Forelimb muscle (tissue), 1 donor: ENCODE measurements at regions not wholly inside any gene's neighbourhood (a gene's known extent, or its start where the extent isn't known, plus 50 kb on each side); places are given as distances from the start of the nearest gene placed in this dataset.

ENCODE experiments used
- DNase-seq: peaks from one replicate; pipeline ENCODE4 v3.0.0-alpha.2; 2013; ENCODE audit warnings: low read depth

DNA sequence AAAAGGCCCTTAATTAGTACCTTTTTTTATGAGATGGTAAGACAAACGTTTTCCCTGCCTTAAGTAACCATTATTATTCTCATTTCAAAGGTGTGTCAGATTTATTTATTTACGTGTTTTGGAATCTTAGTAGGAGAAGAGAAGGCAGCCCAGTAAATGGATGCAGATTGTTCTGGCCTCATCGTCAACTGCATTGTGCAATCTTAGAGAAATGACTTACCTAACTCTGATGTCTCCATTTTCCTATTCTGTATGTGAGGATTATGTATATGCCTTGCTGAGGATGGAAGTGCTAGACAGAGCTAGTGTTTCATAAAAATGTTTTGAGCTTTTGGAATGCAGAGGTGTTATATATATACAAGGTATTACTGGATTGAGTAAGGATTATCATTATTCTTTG, 97.0 kb upstream of the JAG1 start:
- no peak for DNase-seq

DNA sequence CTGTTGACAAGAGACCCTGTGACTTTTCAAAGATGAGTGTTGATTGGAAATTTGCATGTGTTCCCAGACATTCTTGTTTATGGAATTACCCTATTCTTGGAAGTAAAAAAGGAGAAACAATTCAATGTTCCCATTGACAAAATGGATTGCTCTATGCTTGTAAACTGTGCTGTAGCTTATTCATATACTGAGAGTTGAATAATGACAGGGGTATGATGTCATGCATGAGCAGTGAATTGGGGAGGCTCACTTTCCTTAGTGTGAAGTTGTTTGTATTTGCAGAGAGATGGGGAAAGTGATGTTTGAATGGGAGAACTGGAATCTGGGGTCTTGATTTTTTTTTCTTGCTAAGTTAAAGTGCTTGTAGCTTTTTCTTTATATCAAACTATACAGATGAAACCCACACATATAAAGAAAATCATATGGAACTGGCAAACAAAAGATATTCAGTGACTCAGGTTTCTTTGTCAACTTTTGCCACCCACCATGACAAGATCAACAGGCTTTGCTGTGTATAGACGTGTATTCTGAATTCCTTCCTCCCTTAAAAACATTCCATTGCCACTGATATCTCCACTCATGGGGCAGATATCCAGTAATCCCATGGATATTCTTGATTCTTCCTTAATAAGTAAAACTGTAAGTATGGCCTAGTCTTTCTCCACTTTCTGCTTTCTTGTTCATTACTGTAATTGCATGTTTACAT, 97.8 kb upstream of the JAG1 start:
- DNase-seq: no peak

DNA sequence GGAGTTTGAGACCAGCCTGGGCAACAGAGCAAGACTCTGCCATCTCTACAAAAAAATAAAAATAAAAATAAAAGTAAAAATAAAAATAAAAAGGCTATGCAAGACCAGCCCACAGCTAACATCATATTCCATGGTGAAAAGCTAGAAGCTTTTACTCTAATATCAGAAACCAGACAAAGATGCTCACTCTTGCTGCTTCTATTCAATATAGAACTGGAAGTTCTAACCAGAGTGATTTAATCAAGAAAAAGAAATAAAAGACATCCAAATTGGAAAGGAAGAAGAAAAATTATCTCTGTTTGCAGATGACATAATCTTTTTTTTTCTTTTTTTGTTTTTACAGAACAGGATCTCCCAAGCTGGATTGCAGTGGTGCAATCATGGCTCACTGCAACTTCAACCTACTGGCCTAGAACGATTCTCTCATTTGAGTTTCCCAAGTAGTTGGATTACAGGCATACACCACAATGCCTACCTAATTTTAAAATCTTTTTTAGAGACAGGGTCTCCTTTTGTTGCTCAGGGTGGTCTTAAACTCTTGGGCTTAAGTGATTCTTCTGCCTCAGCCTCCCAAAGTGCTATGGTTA, 100.7 kb upstream of the JAG1 start:
- DNase-seq: no peak

DNA sequence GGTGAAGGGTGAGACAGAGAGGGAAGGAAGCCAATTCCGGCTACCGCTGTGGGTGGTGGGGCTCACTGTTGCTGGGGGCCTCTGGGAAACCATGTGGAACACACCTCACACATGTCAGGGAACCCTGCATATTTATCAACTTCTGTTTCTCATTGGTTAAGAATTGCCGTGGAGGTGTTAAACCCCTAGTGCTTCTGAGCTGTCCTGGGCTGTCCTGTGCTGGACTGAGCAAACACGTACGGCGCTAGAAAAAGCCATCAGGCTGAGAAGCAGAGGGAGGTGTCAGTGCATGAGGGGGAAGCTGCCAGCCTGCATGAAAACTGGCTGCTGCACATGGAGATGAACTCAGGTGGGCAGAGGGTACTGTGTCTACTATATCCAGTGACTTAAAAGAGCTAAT, 103.9 kb upstream of the JAG1 start:
- no peak for DNase-seq

DNA sequence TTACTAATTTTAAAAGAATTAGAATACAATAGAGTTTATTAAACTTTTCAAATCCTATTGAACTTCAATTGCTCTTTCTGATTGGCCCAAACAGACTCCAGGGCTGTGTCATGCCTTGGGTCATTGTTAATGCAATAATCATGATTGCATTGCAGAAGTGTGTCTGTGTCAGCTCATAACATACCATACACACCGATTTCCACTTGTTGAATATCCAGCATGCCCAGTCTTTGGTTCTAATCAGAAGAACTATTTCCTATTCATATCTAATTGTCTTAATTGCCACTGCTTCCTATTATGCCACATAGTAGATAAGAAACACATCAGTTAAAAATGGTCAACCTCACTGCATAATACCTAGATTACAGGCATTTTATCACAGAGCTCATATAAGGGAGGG, 106.1 kb upstream of the JAG1 start:
- DNase-seq: no peak

DNA sequence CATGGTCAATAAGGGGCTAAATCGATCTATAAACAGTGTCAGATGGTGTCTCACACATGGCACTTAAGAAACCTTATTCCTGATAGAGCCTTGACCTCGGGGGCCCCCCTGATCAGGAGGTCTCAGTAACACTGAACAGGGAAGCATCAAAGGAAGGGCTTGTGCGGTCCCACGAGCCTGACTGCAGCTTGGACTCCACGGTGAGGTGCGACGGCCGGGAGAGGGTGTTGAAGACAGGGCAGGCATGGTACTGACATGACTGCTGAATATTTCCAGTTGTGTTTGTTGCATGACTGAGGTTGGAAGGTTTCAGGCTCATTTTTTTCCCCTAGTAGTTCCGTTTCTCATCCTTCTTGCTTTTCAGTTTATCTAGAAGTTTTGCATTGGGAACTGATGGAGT, 107.1 kb upstream of the JAG1 start:
- no peak for DNase-seq

DNA sequence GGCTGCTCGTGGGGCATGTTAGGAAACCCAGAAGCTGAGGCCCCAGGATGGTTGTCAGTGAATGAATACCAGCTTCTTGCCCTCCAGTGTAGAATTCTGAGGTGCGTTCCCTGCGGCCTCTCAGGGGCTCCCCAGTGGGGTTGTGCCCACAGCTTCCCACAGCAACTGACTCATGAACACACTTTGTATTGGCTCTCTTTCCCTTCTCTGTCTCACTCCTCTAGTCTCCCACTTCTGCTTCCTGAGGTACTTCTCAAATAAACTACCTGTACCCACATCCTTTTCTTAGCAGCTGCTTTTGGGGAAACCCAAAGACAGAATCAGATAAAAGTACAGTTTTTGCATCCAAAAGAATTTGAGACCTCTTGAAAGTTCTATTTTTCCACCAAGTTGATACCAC, 107.7 kb upstream of the JAG1 start:
- no peak for DNase-seq

DNA sequence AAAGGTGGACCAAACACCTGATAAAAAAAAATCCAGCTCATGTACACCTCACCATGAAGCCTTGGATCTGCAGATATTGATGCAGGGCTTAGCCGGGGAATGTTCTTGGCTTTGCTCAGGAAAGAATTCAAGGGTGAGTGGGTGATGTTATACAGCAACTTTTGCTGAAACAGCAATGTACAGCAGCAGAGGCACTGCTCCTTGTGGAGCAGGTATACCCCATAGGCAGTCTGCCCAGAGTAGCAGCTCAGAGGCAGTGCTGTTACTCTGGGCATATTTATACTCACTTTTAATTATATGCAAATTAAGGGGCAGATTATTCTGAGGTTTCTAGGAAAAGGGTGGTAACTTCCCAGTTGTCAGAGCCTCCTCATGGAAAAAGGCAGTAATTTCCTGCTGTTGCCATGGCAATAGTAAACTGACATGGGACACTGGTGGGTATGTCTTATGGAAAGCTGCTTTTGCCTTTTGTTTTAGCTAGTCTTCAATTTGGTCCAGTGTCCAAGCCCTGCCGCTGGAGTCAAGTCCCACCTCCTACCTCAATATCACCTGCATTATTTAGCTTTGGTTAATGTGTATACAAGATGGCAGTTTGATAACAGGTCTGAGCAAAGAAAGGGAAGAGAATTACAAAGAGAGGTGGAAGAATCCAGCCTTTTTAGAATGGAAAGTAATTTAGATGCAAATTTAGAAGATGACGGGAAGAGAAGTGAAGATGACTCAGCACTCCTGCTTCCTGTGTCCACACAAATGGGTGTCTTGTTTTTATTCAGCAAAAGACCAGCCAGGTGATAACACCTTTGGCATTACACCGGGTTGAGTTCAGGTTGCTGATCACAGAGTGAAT, 110.1 kb upstream of the JAG1 start:
- DNase-seq: no peak

DNA sequence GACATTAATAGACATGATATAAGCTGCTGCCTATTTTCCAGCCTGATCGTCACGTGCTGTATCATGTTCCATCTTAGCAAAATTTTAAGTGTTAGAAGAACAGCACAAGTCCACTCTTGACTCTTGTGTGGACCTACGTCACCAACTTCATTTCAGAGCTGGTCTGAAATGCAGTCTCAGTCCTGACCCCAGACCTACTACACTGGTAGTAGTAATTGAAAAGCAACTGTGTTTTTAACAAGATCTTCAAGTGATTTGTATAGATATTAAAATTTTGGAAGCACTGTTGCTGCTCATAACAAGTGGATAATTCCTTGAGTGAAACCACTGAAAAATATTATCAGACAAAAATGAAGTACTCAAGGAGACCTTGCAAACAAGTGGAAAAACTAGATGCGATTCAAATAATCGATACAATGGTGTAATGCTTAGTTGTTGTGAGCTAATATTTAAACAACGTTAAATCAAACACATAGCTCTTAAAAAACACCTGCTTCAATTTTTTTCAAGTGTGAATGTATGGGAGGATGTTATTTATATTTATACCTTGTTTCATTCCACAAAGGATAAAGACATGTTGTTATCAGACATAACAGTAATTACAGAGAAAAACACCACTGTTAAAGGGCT, 110.9 kb upstream of the JAG1 start:
- no peak for DNase-seq

DNA sequence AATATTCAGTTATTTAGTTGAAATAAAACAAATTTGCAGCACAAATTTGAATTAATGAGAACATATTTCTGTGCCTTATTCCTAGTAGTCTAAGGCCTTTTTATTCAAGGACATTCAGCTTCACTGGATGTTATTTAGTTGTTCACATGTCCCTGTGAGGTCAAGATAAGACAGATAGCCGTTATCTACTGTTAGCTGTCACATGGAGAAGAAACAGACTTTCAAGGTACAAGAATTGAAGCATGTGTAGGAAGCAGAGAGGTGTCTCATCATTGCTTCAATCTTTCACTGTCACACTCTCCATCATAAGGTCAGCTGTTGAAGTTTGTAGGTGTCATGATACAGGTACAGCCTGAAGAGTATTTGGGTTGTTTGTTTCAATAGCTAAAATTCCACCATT, 112.9 kb upstream of the JAG1 start:
- DNase-seq: no peak

DNA sequence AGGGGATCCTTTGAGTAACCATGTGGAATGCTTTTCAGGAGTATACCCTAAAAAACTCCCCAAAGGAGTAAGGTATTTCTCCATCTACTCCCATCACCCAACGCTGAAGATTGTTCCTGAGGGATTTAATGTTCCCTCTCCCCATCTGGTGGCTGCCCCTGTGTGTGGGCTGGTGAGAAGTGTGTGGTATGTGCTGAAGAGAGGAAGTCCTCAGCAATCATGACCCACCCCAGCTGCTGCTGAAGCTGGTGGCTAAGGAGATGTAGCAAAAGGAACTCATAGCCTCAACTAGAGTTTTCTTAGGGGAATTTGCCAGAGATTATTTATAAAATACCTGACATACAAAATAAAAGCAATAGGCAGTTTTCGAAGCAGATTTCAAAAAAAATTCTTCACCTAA, 114.3 kb upstream of the JAG1 start:
- DNase-seq: no peak

DNA sequence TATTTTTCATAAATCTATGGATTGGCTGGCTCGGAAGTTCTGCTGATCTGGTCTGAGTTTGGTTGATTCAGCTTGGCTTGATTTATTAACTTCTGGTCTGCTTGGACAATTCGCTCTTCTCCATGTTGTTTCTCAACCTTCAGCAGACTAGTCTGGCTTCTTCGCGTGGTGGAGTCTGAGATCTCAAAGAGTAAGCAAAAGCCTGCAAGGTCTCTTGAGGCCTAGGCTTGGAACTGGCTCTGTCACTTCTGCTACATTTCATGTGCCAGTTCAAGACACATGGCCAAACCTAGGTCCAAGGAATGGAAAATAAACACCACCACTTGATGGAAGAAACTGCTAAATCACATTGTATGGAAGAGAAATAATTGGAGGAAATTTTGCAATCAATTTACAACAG, 115.1 kb upstream of the JAG1 start:
- no peak for DNase-seq

DNA sequence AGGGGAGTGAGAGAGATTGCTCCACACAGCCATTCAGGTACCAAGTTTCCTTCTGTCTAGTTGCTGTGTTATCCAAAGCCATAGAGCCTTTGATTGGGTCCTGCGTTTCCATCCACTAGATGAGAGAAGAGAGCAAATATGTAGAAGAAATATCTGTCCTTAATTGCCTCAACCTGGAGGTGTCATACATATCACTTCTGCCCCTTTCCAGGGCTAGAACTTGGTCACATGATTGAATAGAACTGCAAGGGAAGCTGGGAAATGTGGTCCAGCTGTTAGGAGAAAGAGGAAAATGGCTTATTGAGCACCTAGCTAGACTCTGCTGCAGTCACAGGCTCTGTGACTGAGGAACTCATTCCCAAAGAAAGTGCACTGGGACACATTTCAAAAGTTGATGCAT, 115.6 kb upstream of the JAG1 start:
- no peak for DNase-seq

DNA sequence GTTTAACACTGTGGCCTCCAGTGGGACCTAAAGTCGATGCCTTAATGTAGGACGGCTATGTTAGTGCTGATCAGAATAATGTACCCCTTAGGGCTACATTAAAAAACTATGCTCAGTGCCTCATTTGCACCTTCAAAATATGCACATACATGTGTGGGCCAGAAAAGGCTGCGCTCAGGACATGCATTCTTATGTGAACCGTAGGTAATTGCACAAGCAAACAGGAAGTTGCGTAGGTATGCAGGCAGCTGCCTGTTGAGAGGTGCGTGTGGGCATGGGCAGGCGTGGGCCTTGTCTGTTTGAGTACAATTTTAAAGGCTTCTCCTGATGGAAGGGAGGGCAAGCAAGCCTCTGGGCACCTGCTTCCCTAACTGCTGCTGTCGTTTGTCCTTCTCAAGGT, 116.2 kb upstream of the JAG1 start:
- DNase-seq: no peak

DNA sequence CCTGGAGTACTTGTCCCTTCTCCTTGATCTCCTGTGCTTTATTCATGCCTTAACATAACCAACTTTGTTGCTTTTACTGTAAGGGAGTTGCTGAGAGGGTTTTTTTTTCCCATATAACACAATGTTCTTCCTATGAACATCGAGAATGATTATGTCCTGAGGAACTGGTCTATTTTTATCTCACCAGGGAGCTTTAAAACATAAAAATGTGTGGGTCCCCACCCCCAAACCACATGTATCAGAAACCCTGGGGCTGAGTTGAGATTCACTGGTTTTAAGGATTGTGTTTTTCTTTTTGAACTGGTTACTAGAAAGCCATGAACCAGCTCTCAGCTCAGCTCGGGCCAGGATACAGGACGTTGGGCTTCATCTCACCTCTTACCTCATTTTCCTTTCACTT, 118.5 kb upstream of the JAG1 start:
- no peak for DNase-seq

DNA sequence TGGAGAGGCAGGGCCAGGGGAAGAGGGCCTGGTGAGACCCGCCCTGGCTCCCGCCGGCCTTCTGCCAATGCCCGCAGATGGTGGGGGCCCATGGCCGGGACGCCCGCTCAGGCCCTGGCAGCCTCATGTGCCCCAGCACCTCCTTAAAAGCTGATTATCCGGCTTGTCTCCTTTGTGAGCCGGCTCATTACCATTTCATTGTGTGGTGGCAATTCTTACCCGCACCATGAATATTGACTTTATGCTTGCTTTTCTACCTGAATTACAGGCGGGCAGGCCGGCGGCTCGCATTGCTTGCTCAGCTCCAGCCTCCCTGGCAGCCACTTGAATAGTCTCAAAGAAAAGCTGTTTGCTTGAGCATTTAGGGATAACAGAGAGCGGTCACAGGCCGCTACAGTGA, 120.0 kb upstream of the JAG1 start:
- no peak for DNase-seq

DNA sequence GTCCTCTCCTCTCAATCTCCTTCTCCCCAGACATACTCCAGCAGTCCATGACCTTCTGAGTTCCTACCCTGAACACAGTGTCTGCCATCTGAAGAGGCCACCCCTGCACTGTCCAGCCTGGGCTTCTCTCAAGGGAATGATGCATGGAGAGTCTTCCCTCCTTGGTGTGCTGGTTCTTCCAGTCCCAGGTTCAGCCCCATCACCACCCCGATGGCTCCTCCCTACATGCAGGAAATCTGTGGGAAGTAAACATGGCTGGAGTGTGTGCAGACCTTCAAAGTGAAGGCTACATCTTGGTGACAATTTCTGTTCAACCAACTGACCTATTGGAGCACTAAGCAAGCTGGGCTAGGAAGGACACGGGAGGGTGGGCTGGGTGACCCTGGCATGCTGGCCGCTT, 121.0 kb upstream of the JAG1 start:
- no peak for DNase-seq

DNA sequence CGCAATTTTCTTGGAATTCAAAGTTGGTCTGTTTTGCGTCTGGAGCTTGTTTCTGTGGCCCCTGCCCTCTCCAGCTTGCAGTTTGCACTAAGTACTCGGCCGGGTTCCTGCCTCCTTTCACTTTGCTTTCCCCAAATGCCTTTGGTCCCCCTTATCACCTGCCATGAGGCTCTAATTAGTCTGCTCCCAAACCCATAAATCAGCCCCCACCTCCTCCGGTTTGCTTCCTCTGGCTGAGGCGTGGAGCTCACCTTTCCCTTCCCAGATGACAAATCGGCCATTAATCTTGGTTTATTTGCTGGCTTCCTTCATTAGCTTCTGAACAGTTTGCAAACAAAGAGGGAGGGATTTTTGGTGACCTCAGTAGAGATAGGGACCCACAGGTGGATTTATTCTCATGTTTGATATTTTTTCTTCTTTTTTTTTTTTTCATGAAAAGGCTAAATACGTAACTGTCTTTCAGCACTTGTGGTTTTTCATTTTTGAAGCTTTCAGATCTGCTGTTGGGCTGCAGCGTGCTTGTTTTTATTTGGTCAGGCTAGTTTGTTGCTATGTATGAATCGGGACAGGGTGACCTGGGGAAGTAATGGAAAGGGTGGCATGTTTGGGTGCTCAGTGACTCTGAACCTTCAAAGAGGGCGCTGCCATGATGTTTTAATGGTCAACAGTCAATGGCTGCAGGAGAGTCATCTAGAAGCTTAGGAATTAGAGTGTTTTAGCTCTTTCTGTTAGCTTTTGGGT, 121.7 kb upstream of the JAG1 start:
- no peak for DNase-seq

DNA sequence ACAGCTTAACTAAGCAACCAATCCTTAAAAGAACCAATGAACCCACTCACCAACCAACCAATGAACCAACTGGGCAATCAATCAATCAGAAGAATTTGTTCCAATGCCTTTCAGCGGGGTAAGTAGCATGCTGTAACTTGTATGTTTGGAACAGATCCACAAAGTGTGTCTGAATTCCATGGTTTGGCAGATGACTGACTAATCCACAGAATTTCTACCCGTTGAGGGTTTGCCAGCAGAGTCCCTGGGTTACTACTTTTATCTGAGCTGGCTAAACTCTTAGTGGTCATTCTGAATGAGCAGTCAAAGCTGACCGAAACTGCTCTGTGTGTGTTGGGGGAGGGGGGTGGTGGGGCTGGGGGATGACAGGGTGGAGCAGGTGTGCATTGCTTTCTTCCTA, 125.0 kb upstream of the JAG1 start:
- no peak for DNase-seq

DNA sequence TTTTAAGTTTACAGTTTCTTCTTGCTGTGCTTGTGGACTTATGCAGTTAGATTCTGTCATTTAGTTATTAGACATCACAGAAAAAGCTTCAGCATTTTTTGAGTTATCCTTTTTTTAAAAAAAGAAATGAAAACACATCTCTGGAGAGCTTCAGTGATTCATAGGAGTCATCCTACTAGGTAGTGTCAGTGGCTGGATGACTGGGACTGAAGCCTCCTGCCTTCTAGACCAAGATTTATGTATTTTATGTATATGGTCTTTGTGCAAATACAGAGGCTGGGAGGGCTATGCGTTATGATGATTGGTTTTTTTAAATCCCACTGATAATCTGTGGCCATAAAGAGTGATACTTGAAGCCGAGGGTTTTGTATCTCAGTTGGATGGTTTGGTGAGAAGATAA, 125.9 kb upstream of the JAG1 start:
- no peak for DNase-seq

DNA sequence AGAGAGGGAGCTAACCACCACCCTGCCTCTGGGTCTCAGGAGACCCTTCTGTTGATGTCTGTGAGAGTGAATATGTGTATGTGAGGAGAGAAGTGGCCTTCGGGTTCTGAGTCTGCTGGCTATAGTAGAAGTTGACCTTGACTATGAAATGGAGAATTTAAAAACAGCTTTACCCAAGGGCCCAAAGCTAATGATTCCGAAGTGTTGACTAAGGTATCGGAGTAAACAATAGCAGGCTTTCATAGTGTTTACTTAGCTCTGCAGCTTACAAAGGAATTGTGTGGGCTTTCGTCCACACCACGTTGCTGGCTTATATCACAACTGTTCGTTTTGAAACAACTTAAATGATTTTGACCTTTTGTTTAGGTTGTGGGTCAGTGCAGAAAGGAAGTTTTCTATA, 126.5 kb upstream of the JAG1 start:
- no peak for DNase-seq

DNA sequence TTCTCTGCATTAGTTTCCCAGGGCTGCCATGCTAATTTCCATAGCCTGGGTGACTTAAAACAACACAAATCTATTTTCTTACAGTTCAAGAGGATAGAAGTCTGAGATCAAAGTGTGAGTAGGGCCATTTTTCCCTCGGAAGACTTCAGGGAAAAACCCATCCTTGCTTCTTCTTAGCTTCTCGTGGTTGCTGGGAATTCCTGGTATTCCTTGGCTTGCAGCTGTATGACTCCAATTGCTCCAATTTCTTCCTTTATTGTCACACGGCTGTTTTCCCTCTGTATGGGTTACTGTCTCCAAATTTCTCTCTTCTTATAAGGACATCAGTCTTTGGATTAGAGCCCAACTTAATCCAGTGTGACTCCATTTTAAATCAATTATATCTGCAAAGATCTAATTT, 128.4 kb upstream of the JAG1 start:
- no peak for DNase-seq
